ENCODE measurements at regions not wholly inside any gene's neighbourhood (a gene's known extent, or its start where the extent isn't known, plus 50 kb on each side); places are given as distances from the start of the nearest gene placed in this dataset.

- no peaks in the 10 kb centered on the region for H3K36me3 ChIP-seq (ENCODE audit: insufficient read depth, low read length)
- H3K27me3 ChIP-seq (ENCODE audit: insufficient read depth, low read length): no peaks in the 10 kb centered on the region
- H3K9ac ChIP-seq (ENCODE audit: low read length): no peak overlapping the region
- no peak overlapping the region for H3K27ac ChIP-seq (ENCODE audit: low read depth, low read length)
- peaks cover 16% of the 10 kb centered on the region for H3K27me3 Mint-ChIP-seq (ENCODE audit: low read depth, unreplicated experiment)
- H3K9me3 Mint-ChIP-seq (ENCODE audit: unreplicated experiment): no peaks in the 10 kb centered on the region
- TF ChIP-seq EZH2 (IDR thresholded peaks at IDR 0.05; ENCODE audit: insufficient read depth, low read length): no peak
- no peak for TF ChIP-seq CTCF (IDR thresholded peaks at IDR 0.05; ENCODE audit: insufficient read depth, low read depth, low read length)
- H3K4me3 ChIP-seq (ENCODE audit: insufficient read depth, low read depth, low read length): no peak overlapping the region
- H3K4me2 ChIP-seq (ENCODE audit: low read length): no peak overlapping the region
- no peaks in the 10 kb centered on the region for H3K36me3 Mint-ChIP-seq (ENCODE audit: low read depth, unreplicated experiment)
- H3K4me1 ChIP-seq (ENCODE audit: insufficient read depth, low read length): no peaks in the 10 kb centered on the region
- H3K79me2 ChIP-seq (ENCODE audit: insufficient read depth, low read length): no peaks in the 10 kb centered on the region
- no peak overlapping the region for H3K4me3 Mint-ChIP-seq (ENCODE audit: unreplicated experiment)
- peaks cover 3% of the 10 kb centered on the region for H3K9me3 ChIP-seq (ENCODE audit: insufficient read depth, low read depth, low read length)
- no peak overlapping the region for H3K27ac Mint-ChIP-seq (ENCODE audit: unreplicated experiment)
- no peaks in the 10 kb centered on the region for H3K4me1 Mint-ChIP-seq (ENCODE audit: low read depth, unreplicated experiment)
- H4K20me1 ChIP-seq (ENCODE audit: insufficient read depth, low read length): no peaks in the 10 kb centered on the region
- DNase-seq (ENCODE audit: low read depth): no peak
- no peak for FAIRE-seq
- no peak overlapping the region for H2AFZ ChIP-seq (ENCODE audit: low read depth, low read length)
Measured at GRCh38 chr20:60629206-60629605, 622.9 kb upstream of the CDH4 start.

- H3K4me1 ChIP-seq (ENCODE audit: insufficient read depth, low read length): no peaks in the 10 kb centered on the region
- DNase-seq (ENCODE audit: low read depth): no peak
- Mint-ChIP-seq H3K4me1 (ENCODE audit: low read depth, unreplicated experiment) (peaks cover 7% of the 10 kb centered on the region), H3K27me3 (ENCODE audit: low read depth, unreplicated experiment) (peaks cover 19% of the 10 kb centered on the region), H3K9me3 (ENCODE audit: unreplicated experiment) (no peaks in the 10 kb centered on the region), H3K36me3 (ENCODE audit: low read depth, unreplicated experiment) (no peaks in the 10 kb centered on the region), H3K4me3 (ENCODE audit: unreplicated experiment) (no peak overlapping the region), H3K27ac (ENCODE audit: unreplicated experiment) (no peak overlapping the region)
- TF ChIP-seq CTCF (IDR thresholded peaks at IDR 0.05; ENCODE audit: insufficient read depth, low read depth, low read length): no peak
- TF ChIP-seq EZH2 (IDR thresholded peaks at IDR 0.05; ENCODE audit: insufficient read depth, low read length): no peak
- no peaks in the 10 kb centered on the region for H3K36me3 ChIP-seq (ENCODE audit: insufficient read depth, low read length)
- H3K4me3 ChIP-seq (ENCODE audit: insufficient read depth, low read depth, low read length): no peak overlapping the region
- H3K79me2 ChIP-seq (ENCODE audit: insufficient read depth, low read length): no peaks in the 10 kb centered on the region
- no peak overlapping the region for H3K9ac ChIP-seq (ENCODE audit: low read length)
- H3K9me3 ChIP-seq (ENCODE audit: insufficient read depth, low read depth, low read length): peaks cover 3% of the 10 kb centered on the region
- H2AFZ ChIP-seq (ENCODE audit: low read depth, low read length): no peak overlapping the region
- H3K4me2 ChIP-seq (ENCODE audit: low read length): no peak overlapping the region
- H3K27me3 ChIP-seq (ENCODE audit: insufficient read depth, low read length): no peaks in the 10 kb centered on the region
- H4K20me1 ChIP-seq (ENCODE audit: insufficient read depth, low read length): no peaks in the 10 kb centered on the region
- H3K27ac ChIP-seq (ENCODE audit: low read depth, low read length): no peak overlapping the region
- FAIRE-seq: no peak
Measured at GRCh38 chr20:60630609-60631008, 621.5 kb upstream of the CDH4 start.

- no peak overlapping the region for H2AFZ ChIP-seq (ENCODE audit: low read depth, low read length)
- DNase-seq (ENCODE audit: low read depth) (no peak), FAIRE-seq (no peak)
- H3K4me3 ChIP-seq (ENCODE audit: insufficient read depth, low read depth, low read length): no peak overlapping the region
- peaks cover 3% of the 10 kb centered on the region for H3K9me3 ChIP-seq (ENCODE audit: insufficient read depth, low read depth, low read length)
- no peak overlapping the region for H3K9ac ChIP-seq (ENCODE audit: low read length)
- H3K36me3 ChIP-seq (ENCODE audit: insufficient read depth, low read length): no peaks in the 10 kb centered on the region
- H3K27me3 ChIP-seq (ENCODE audit: insufficient read depth, low read length): no peaks in the 10 kb centered on the region
- Mint-ChIP-seq H3K27ac (ENCODE audit: unreplicated experiment) (no peak overlapping the region), H3K27me3 (ENCODE audit: low read depth, unreplicated experiment) (peaks cover 17% of the 10 kb centered on the region), H3K9me3 (ENCODE audit: unreplicated experiment) (no peaks in the 10 kb centered on the region), H3K4me3 (ENCODE audit: unreplicated experiment) (no peak overlapping the region), H3K4me1 (ENCODE audit: low read depth, unreplicated experiment) (peaks cover 7% of the 10 kb centered on the region), H3K36me3 (ENCODE audit: low read depth, unreplicated experiment) (no peaks in the 10 kb centered on the region)
- no peak overlapping the region for H3K4me2 ChIP-seq (ENCODE audit: low read length)
- H3K27ac ChIP-seq (ENCODE audit: low read depth, low read length): no peak overlapping the region
- TF ChIP-seq CTCF (IDR thresholded peaks at IDR 0.05; ENCODE audit: insufficient read depth, low read depth, low read length) (no peak), EZH2 (IDR thresholded peaks at IDR 0.05; ENCODE audit: insufficient read depth, low read length) (no peak)
- no peaks in the 10 kb centered on the region for H4K20me1 ChIP-seq (ENCODE audit: insufficient read depth, low read length)
- H3K4me1 ChIP-seq (ENCODE audit: insufficient read depth, low read length): no peaks in the 10 kb centered on the region
- H3K79me2 ChIP-seq (ENCODE audit: insufficient read depth, low read length): no peaks in the 10 kb centered on the region
Measured at GRCh38 chr20:60631585-60632287, 620.3 kb upstream of the CDH4 start.

Measured in astrocyte (in vitro differentiated cells and primary cell).